Gastroesophageal sphincter (tissue), 3 donors: ENCODE measurements at regions not wholly inside any gene's neighbourhood (a gene's known extent, or its start where the extent isn't known, plus 50 kb on each side); places are given as distances from the start of the nearest gene placed in this dataset.

Experiments
- POLR2A ChIP-seq, 2 donors: fragments of 450-650 bp; IDR thresholded peaks; one replicate each; pipeline ENCODE4 v1.6.1; 2017; ENCODE audit warnings: antibody characterized with exemption in 2 of 2, mild to moderate bottlenecking in 2 of 2, moderate library complexity in 1 of 2
- TF ChIP-seq, protein P1 (sequence below), 4 experiments: fragments of 200-600 bp in 2 of 4; fragments of 450-650 bp in 2 of 4; sonication (generic) in 1 of 4; IDR thresholded peaks; one replicate each; pipeline ENCODE4 v1.5.1; 2017 to 2019; ENCODE audit warnings: antibody characterized with exemption in 4 of 4, mild to moderate bottlenecking in 2 of 4, moderate library complexity in 2 of 4

- TF ChIP-seq, protein P1, sequence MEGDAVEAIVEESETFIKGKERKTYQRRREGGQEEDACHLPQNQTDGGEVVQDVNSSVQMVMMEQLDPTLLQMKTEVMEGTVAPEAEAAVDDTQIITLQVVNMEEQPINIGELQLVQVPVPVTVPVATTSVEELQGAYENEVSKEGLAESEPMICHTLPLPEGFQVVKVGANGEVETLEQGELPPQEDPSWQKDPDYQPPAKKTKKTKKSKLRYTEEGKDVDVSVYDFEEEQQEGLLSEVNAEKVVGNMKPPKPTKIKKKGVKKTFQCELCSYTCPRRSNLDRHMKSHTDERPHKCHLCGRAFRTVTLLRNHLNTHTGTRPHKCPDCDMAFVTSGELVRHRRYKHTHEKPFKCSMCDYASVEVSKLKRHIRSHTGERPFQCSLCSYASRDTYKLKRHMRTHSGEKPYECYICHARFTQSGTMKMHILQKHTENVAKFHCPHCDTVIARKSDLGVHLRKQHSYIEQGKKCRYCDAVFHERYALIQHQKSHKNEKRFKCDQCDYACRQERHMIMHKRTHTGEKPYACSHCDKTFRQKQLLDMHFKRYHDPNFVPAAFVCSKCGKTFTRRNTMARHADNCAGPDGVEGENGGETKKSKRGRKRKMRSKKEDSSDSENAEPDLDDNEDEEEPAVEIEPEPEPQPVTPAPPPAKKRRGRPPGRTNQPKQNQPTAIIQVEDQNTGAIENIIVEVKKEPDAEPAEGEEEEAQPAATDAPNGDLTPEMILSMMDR (IDR thresholded peaks at IDR 0.05) = no peak
- TF ChIP-seq POLR2A (IDR thresholded peaks at IDR 0.05) = no peak
Measured at GRCh38 chr11:80473562-80473961, 1032.7 kb upstream of the TENM4 start.
